PFSK-1 (cell line): ENCODE measurements at regions not wholly inside any gene's neighbourhood (a gene's known extent, or its start where the extent isn't known, plus 50 kb on each side); places are given as distances from the start of the nearest gene placed in this dataset.

ENCODE experiments used
- FOXP2 ChIP-seq: optimal IDR thresholded peaks from 2 replicates; pipeline ENCODE3; 2011; ENCODE audit warnings: borderline replicate concordance, control low read depth, inconsistent platforms; ENCODE audit not compliant: insufficient read depth; ENCODE audit errors: extremely low read length, extremely low read depth
- POLR2AphosphoS5 ChIP-seq: IDR thresholded peaks from 2 replicates; pipeline ENCODE4 v1.6.1; 2012; ENCODE audit warnings: low read depth, mild to moderate bottlenecking, control low read depth, low read length, moderate library complexity
- SIN3A ChIP-seq: IDR thresholded peaks from 2 replicates; pipeline ENCODE4 v1.6.1; 2012; ENCODE audit warnings: mild to moderate bottlenecking, low read length, moderate library complexity, borderline replicate concordance; ENCODE audit not compliant: insufficient read depth
- TAF1 ChIP-seq: IDR thresholded peaks from 2 replicates; pipeline ENCODE4 v1.6.1; 2012; ENCODE audit warnings: low read length, control low read depth, borderline replicate concordance; ENCODE audit not compliant: insufficient read depth
- TF ChIP-seq, protein P1 (sequence below), 2 experiments: IDR thresholded peaks; 2 replicates each; pipeline versions ENCODE4 v1.6.1 to v1.8.0; 2011 to 2012; ENCODE audit warnings: low read depth in 2 of 2, low read length in 2 of 2, control low read depth in 1 of 2, inconsistent platforms in 1 of 2, mild to moderate bottlenecking in 1 of 2, moderate library complexity in 1 of 2; ENCODE audit not compliant: insufficient read depth in 1 of 2

DNA sequence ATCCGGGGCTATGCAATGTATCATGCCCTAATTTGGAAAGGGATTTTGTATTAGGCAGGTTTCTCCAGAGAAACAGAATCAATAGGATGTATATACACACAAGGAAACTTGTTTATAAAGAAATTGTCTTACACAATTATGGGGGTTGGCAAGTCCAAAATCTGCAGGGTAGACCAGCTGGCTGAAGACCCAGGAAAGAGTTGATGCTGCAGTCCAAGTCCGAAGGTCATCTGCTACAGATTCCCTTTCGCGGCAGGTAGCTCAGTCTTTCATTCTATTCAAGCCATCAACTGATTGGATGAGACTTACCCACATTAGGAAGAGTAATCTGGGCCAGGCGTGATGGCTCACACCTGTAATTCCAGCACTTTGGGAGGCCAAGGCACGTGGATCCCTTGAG, 54.6 kb upstream of the CXADR start:
- TF ChIP-seq FOXP2 (no peak), POLR2AphosphoS5 (no peak), SIN3A (no peak), TAF1 (no peak)
- TF ChIP-seq, protein P1, sequence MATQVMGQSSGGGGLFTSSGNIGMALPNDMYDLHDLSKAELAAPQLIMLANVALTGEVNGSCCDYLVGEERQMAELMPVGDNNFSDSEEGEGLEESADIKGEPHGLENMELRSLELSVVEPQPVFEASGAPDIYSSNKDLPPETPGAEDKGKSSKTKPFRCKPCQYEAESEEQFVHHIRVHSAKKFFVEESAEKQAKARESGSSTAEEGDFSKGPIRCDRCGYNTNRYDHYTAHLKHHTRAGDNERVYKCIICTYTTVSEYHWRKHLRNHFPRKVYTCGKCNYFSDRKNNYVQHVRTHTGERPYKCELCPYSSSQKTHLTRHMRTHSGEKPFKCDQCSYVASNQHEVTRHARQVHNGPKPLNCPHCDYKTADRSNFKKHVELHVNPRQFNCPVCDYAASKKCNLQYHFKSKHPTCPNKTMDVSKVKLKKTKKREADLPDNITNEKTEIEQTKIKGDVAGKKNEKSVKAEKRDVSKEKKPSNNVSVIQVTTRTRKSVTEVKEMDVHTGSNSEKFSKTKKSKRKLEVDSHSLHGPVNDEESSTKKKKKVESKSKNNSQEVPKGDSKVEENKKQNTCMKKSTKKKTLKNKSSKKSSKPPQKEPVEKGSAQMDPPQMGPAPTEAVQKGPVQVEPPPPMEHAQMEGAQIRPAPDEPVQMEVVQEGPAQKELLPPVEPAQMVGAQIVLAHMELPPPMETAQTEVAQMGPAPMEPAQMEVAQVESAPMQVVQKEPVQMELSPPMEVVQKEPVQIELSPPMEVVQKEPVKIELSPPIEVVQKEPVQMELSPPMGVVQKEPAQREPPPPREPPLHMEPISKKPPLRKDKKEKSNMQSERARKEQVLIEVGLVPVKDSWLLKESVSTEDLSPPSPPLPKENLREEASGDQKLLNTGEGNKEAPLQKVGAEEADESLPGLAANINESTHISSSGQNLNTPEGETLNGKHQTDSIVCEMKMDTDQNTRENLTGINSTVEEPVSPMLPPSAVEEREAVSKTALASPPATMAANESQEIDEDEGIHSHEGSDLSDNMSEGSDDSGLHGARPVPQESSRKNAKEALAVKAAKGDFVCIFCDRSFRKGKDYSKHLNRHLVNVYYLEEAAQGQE (IDR thresholded peaks at IDR 0.05; ENCODE audit: insufficient read depth in 1 of 2, low read depth in 2 of 2, low read length in 2 of 2) = no peak

DNA sequence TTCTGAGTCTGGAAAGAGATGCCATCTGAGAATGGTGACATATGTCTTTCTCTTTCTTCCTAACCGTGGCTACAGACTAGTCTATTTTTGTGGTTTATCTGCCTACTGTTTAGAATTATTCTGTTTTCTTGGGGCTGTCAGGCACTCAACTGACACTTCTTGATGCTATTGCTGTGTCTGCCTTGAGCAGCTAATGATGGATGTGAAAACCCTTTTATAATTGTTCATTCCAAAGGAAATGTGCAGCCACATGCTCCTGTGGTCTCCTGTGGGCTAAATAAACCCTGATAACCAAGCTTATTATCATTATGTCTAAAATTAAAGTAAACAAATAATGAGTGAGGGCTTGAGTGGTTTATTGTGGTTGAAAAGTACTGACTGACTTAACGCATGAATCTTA, 52.7 kb upstream of the CXADR start:
- TF ChIP-seq TAF1 = no peak
- TF ChIP-seq FOXP2 = no peak
- TF ChIP-seq, protein P1 (IDR thresholded peaks at IDR 0.05; ENCODE audit: insufficient read depth in 1 of 2, low read depth in 2 of 2, low read length in 2 of 2) = no peak
- TF ChIP-seq POLR2AphosphoS5 = no peak
- TF ChIP-seq SIN3A = no peak

DNA sequence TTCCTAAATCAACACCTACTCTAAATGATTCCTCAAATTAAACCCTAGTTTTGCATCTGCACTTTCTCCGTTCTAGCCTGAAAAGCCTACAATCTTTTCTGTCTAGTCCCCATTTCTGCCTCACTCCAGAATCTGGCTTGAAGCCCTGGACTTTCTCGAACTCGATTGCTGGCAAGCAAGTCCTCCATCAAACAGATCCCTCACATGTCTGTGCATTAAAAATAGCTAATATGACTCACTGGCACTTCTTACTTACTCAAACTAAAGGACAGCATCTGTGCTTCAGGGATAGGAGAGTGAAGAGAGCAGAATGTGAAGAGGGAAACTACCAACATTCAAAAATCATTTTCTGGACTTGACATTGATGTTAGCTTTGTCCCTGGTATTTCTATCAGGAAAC, 51.8 kb upstream of the CXADR start:
- TF ChIP-seq FOXP2 = no peak
- TF ChIP-seq SIN3A = no peak
- TF ChIP-seq, protein P1 (IDR thresholded peaks at IDR 0.05; ENCODE audit: insufficient read depth in 1 of 2, low read depth in 2 of 2, low read length in 2 of 2) = no peak
- TF ChIP-seq TAF1 = no peak
- TF ChIP-seq POLR2AphosphoS5 = no peak

DNA sequence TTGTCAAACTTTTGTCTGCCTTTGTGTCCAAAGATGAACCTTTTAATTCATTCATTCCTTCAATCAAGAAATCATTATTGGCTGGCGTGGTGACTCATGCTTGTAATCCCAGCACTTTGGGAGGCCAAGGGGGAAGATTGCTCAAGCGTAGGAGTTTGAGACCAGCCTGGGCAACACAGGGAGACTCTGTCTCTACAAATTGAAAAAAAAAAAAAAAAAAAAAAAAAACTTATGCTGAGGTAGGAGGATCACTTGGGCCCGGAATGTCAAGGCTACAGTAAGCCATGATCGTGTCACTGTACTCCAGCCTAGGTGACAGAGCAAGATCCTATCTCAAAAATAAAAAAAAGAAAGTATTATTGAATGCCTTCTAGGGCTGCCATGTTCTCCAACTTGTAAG, 51.3 kb upstream of the CXADR start:
- TF ChIP-seq FOXP2 (no peak), TAF1 (no peak), SIN3A (no peak), POLR2AphosphoS5 (no peak)
- TF ChIP-seq, protein P1 (IDR thresholded peaks at IDR 0.05; ENCODE audit: insufficient read depth in 1 of 2, low read depth in 2 of 2, low read length in 2 of 2) = no peak

DNA sequence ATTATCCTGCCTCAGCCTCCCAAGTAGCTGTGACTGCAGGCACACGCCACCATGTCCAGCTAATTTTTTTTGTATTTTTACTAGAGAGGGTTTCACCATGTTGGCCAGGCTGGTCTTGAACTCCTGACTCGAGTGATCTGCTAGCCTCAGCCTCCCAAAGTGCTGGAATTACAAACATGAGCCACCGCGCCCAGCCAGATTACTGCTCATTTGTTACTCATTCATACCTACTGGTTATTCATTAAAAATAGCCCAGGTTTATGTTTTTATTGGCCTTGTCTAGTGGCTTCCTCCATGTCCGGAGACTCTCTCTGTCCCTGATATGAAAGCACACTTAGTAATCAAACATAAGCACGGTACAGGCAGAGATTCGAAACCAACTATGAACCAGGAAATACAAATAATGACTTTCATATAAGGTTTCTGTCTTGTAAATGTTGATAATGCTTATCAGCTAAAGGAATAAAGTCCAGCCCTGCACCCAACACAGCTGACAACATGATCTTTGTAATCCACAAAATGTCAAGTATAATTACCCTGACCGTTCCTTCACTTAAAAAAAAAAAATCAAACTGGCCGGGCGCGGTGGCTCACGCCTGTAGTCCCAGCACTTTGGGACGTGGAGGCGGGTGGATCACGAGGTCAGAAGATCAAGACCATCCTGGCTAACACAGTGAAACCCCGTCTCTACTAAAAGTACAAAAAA, 50.4 kb upstream of the CXADR start:
- TF ChIP-seq SIN3A = no peak
- TF ChIP-seq, protein P1 (IDR thresholded peaks at IDR 0.05; ENCODE audit: insufficient read depth in 1 of 2, low read depth in 2 of 2, low read length in 2 of 2) = no peak
- TF ChIP-seq POLR2AphosphoS5 = no peak
- TF ChIP-seq TAF1 = no peak
- TF ChIP-seq FOXP2 = no peak
